ENCODE measurements at regions not wholly inside any gene's neighbourhood (a gene's known extent, or its start where the extent isn't known, plus 50 kb on each side); places are given as distances from the start of the nearest gene placed in this dataset.

GRCh38 chr13:64423467-64423866, 2806.7 kb downstream of the PCDH9 start:
- TF ChIP-seq POLR2A (IDR thresholded peaks at IDR 0.05; ENCODE audit: low read length) = no peak
- TF ChIP-seq GATA1 (IDR thresholded peaks at IDR 0.05; ENCODE audit: low read depth, low read length) = no peak
